Fibroblast of mammary gland (primary cell): ENCODE measurements at regions not wholly inside any gene's neighbourhood (a gene's known extent, or its start where the extent isn't known, plus 50 kb on each side); places are given as distances from the start of the nearest gene placed in this dataset.

ENCODE experiments used
- DNase-seq: peaks from one replicate; pipeline ENCODE4 v3.0.0-alpha.2; 2010; ENCODE audit warnings: low read depth
- H3K4me3 ChIP-seq: 2 replicates; pipeline ENCODE4 v1.5.1; 2011; ENCODE audit warnings: low read depth, mild to moderate bottlenecking, low read length, moderate library complexity; ENCODE audit not compliant: control insufficient read depth
- TF ChIP-seq, protein P1 (sequence below): conservative IDR thresholded peaks from 2 replicates; pipeline ENCODE4 v1.5.1; 2011; ENCODE audit warnings: low read depth, low read length, inconsistent platforms; ENCODE audit not compliant: control insufficient read depth, insufficient read depth

DNA sequence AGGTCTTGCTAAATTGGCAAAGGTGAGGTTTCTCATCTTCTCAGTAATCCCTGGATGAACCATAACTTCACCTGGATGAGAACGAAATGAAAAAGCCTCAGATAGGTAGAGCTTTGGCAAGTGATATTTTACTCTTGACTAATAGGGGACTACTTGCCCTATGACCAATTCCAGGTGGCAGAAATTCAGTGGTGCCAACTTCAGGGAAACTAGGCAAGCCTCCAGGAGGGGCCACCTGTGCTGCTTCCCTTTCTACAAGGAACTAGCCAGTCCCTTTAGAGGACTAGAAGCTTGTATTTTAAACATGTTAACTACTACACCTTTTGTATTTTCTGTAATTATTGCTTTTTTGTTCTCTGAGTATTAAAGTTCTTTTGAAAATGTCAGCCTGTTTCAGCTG lies 169.0 kb upstream of the GRIA1 start:
- TF ChIP-seq, protein P1, sequence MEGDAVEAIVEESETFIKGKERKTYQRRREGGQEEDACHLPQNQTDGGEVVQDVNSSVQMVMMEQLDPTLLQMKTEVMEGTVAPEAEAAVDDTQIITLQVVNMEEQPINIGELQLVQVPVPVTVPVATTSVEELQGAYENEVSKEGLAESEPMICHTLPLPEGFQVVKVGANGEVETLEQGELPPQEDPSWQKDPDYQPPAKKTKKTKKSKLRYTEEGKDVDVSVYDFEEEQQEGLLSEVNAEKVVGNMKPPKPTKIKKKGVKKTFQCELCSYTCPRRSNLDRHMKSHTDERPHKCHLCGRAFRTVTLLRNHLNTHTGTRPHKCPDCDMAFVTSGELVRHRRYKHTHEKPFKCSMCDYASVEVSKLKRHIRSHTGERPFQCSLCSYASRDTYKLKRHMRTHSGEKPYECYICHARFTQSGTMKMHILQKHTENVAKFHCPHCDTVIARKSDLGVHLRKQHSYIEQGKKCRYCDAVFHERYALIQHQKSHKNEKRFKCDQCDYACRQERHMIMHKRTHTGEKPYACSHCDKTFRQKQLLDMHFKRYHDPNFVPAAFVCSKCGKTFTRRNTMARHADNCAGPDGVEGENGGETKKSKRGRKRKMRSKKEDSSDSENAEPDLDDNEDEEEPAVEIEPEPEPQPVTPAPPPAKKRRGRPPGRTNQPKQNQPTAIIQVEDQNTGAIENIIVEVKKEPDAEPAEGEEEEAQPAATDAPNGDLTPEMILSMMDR, result no peak

DNA sequence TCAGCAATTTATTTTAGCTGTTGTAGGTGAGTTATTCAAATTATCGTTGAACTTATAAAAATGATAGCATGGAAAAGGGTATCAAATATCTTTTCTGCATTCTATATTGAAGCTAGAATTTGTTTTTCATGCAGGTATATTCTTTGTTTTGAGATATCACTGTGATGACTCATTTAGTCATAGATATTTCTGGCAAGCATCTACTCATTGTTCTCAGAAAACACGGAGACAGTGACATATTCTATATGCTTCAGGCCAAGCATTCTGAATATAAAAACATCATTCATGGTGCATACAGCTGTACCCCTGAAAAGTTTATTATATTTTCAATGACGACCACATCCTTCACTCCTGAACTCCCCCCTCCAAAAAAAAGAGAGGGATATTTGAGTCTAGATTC lies 150.3 kb upstream of the GRIA1 start:
- DNase-seq, result no peak
- TF ChIP-seq, protein P1, result no peak
- H3K4me3 ChIP-seq, result no peak overlapping the region

More for the DNA sequence above, 169.0 kb upstream of the GRIA1 start:
- DNase-seq, result no peak
- no peak overlapping the region for H3K4me3 ChIP-seq

DNA sequence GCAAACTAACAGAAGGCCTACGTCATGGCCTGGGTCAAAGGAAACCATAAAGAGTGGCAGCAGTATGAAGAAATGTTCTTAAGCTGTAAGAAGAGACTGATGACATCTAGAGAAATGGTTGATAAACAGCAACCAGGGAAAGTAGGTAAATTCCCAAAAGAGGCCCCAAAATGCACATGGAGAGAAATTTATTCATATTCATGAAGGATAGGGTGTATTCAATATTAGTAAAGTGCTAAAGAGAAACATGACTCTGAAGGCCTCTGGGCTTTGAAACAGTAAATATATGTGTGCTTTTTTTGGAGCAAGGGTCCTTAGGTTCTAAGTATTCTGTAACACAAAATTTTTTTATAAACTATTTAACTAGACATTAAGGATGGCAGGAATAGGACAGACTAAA lies 149.7 kb upstream of the GRIA1 start:
- TF ChIP-seq, protein P1, result no peak
- H3K4me3 ChIP-seq, result no peak overlapping the region
- DNase-seq, result no peak

DNA sequence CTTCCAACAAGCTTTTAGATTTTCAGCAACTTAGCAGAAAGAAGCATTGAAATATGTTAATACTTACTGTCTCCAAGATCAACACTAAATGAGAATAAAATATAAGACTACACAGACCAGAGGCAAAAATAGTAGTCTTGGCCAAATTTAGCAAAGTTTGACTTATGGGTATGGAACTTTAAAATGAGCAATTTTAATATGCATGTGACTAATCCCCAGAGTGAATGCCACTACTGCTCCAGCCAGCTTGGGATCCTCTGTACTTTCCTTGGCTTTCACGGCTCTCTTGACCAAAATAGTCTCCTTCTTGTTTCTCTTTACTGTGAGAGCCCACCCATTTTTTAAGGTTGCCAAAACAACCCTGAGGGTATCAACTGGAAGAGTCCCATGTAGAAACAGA lies 148.0 kb upstream of the GRIA1 start:
- DNase-seq, result no peak
- H3K4me3 ChIP-seq, result no peak overlapping the region
- TF ChIP-seq, protein P1, result no peak

DNA sequence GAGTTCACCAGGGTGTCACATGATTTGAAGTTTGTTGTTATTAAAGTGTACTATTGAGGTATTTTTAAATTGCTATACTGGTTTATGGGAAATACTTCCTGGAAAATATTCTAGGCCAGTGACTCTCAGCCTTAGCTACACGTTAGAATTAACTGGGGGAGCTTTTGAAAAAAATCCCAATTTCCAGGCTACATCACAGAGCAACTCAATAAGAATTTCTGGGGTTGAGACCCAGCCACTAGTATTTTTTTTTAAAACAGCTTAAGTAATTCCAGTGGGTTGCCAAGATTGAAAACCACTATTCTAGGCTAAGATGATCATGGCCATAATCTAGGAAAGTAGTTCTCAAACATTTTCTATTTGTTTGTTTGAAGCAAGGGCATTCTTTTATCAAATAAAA lies 142.9 kb upstream of the GRIA1 start:
- DNase-seq, result no peak
- TF ChIP-seq, protein P1, result no peak
- H3K4me3 ChIP-seq, result no peak overlapping the region

DNA sequence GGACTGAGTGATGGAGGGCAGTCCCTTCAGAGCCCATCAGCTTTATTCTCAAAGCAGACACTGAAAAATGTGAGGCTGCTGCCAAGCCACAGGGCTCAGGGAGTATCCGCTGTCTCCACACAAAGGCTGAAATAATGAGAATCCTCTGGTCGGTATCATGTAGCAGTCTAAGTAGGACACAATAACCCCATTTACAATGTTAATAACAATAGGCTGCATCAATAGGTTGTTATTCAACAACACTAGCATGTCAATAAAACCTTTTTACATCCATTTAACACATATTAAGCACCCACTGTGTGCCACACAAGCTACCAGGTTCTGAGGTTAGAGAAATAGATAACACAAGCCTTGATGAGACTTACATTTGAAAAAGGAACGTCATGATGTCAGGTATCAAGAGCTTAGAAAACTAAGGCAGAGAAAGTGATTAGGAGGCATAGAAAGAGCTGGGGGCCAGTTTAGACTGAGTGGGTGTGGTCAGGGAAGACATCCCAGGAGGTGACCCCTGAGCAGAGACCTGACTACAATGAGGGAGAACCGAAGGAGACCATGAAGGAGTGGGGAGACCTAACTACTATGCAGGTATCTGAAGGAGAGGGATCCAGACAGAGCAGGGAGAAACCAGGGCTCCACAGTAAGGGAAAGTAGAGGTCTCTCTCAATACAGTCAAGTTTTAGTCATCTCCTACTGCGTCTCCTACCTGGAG lies 140.1 kb upstream of the GRIA1 start:
- no peak for DNase-seq
- TF ChIP-seq, protein P1, result no peak
- H3K4me3 ChIP-seq, result no peak overlapping the region
